PC-3 (cell line): ENCODE measurements at regions not wholly inside any gene's neighbourhood (a gene's known extent, or its start where the extent isn't known, plus 50 kb on each side); places are given as distances from the start of the nearest gene placed in this dataset.
A peak's percentile ranks its signal among the peaks of the same experiment; 100 is the strongest.

Experiments
- ATAC-seq: fragments of 200-7000 bp; cut with Tn5 transposase; 2 replicates; pipeline ENCODE4 v1.9.1; 2020; ENCODE audit warnings: mild to moderate bottlenecking, moderate library complexity
- BruUV-seq: library from RNA; stranded (reverse); fragments of 400-500 nt; replicated peaks from 2 replicates; lab custom pipeline; 2021; lab: Mats Ljungman, UMichigan
- CTCF ChIA-PET: fragments of 300-600 bp; sonication (Branson Sonifier 250); formaldehyde crosslinking; loops from one replicate; lab custom pipeline; 2022; ENCODE audit warnings: antibody characterized with exemption; lab: Charles Lee
- POLR2A ChIA-PET: fragments of 300-600 bp; sonication (Branson Sonifier 250); formaldehyde crosslinking; loops from one replicate; lab custom pipeline; 2022; ENCODE audit warnings: antibody characterized with exemption; ENCODE audit not compliant: unreplicated experiment; lab: Charles Lee
- DNase-seq: peaks from one replicate; pipeline ENCODE4 v3.0.0-alpha.2; 2015
- H2AFZ ChIP-seq: fragments of 300-600 bp; sonication (generic); 2 replicates; pipeline ENCODE4 v1.6.0; 2016; ENCODE audit warnings: antibody characterized with exemption, low read length
- H3F3A ChIP-seq: fragments of 300-600 bp; sonication (generic); one replicate; pipeline ENCODE4 v1.6.0; 2017; ENCODE audit warnings: antibody characterized with exemption, low read length, control low read depth, mild to moderate bottlenecking; ENCODE audit not compliant: unreplicated experiment
- H3K27ac ChIP-seq: fragments of 300-600 bp; sonication (generic); 2 replicates; pipeline ENCODE4 v1.5.1; 2016; ENCODE audit warnings: mild to moderate bottlenecking, low read length
- H3K27me3 ChIP-seq: fragments of 300-600 bp; sonication (generic); 2 replicates; pipeline ENCODE4 v1.6.1; 2016; ENCODE audit warnings: low read length, mixed read lengths
- H3K36me3 ChIP-seq: fragments of 300-600 bp; sonication (generic); 2 replicates; pipeline ENCODE4 v1.6.1; 2016; ENCODE audit warnings: low read depth, mixed run types, low read length, mixed read lengths
- H3K4me1 ChIP-seq: fragments of 300-600 bp; sonication (generic); 2 replicates; pipeline ENCODE4 v1.5.1; 2016; ENCODE audit warnings: low read length; ENCODE audit not compliant: insufficient read depth
- H3K4me2 ChIP-seq: fragments of 300-600 bp; sonication (generic); 2 replicates; pipeline ENCODE4 v1.6.0; 2016; ENCODE audit warnings: low read length
- H3K4me3 ChIP-seq: fragments of 300-600 bp; sonication (generic); 2 replicates; pipeline ENCODE4 v1.5.1; 2016; ENCODE audit warnings: mild to moderate bottlenecking, low read length, mixed read lengths
- H3K79me2 ChIP-seq: fragments of 300-600 bp; sonication (generic); 2 replicates; pipeline ENCODE4 v1.6.1; 2017; ENCODE audit warnings: low read length, mixed read lengths
- H3K9ac ChIP-seq: fragments of 300-600 bp; sonication (generic); 2 replicates; pipeline ENCODE4 v1.6.0; 2016; ENCODE audit warnings: mild to moderate bottlenecking, low read length
- H3K9me2 ChIP-seq: fragments of 300-600 bp; sonication (generic); replicated peaks from 2 replicates; pipeline ENCODE4 v1.6.1; 2016; ENCODE audit warnings: mixed run types, low read length, mixed read lengths
- H3K9me3 ChIP-seq: fragments of 300-600 bp; sonication (generic); 2 replicates; pipeline ENCODE4 v1.6.1; 2016; ENCODE audit warnings: low read length, mixed read lengths
- H4K20me1 ChIP-seq: fragments of 300-600 bp; sonication (generic); 2 replicates; pipeline ENCODE4 v1.6.1; 2016; ENCODE audit warnings: low read length, mixed read lengths
- EZH2 ChIP-seq: fragments of 300-600 bp; sonication (generic); IDR thresholded peaks from one replicate; pipeline ENCODE4 v1.6.1; 2017; ENCODE audit warnings: antibody characterized with exemption, mild to moderate bottlenecking, low read length; ENCODE audit not compliant: unreplicated experiment
- EZH2phosphoT487 ChIP-seq: fragments of 300-600 bp; sonication (generic); IDR thresholded peaks from 2 replicates; pipeline ENCODE4 v1.6.1; 2018; ENCODE audit warnings: mild to moderate bottlenecking, antibody characterized with exemption, low read length, borderline replicate concordance
- intact Hi-C: fragments of 100-400 bp; cut with micrococcal nuclease; formaldehyde crosslinking; loops from 2 replicates; pipeline ENCODE4 v1.9.0; 2023
- TF ChIP-seq, protein P1 (sequence below): fragments of 300-600 bp; sonication (generic); conservative IDR thresholded peaks from 2 replicates; pipeline ENCODE4 v1.5.1; 2017; ENCODE audit warnings: antibody characterized with exemption, low read depth, mild to moderate bottlenecking, low read length

GRCh38 chr15:99503411-99503810 is 62.4 kb upstream of the MEF2A start:
- no TSS peak for BruUV-seq
- H3K9ac ChIP-seq = no peak overlapping the region
- H3K36me3 ChIP-seq = no peaks in the 10 kb centered on the region
- no peaks in the 10 kb centered on the region for H3K79me2 ChIP-seq
- H3K27me3 ChIP-seq = no peaks in the 10 kb centered on the region
- H3K9me2 ChIP-seq = no peaks in the 10 kb centered on the region
- H2AFZ ChIP-seq = no peak overlapping the region
- no peak overlapping the region for H3K4me2 ChIP-seq
- no peaks in the 10 kb centered on the region for H3F3A ChIP-seq
- H4K20me1 ChIP-seq = no peaks in the 10 kb centered on the region
- ATAC-seq (no peak), DNase-seq (no peak)
- H3K4me1 ChIP-seq = peaks cover 25% of the 10 kb centered on the region
- H3K4me3 ChIP-seq = no peak overlapping the region
- H3K27ac ChIP-seq = no peak overlapping the region
- intact Hi-C loops = no loop called here
- ChIA-PET POLR2A (no interaction called here), CTCF (no interaction called here)
- TF ChIP-seq, protein P1, sequence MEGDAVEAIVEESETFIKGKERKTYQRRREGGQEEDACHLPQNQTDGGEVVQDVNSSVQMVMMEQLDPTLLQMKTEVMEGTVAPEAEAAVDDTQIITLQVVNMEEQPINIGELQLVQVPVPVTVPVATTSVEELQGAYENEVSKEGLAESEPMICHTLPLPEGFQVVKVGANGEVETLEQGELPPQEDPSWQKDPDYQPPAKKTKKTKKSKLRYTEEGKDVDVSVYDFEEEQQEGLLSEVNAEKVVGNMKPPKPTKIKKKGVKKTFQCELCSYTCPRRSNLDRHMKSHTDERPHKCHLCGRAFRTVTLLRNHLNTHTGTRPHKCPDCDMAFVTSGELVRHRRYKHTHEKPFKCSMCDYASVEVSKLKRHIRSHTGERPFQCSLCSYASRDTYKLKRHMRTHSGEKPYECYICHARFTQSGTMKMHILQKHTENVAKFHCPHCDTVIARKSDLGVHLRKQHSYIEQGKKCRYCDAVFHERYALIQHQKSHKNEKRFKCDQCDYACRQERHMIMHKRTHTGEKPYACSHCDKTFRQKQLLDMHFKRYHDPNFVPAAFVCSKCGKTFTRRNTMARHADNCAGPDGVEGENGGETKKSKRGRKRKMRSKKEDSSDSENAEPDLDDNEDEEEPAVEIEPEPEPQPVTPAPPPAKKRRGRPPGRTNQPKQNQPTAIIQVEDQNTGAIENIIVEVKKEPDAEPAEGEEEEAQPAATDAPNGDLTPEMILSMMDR = no peak
- TF ChIP-seq EZH2phosphoT487 (no peak), EZH2 (no peak)
- no peaks in the 10 kb centered on the region for H3K9me3 ChIP-seq

DNA sequence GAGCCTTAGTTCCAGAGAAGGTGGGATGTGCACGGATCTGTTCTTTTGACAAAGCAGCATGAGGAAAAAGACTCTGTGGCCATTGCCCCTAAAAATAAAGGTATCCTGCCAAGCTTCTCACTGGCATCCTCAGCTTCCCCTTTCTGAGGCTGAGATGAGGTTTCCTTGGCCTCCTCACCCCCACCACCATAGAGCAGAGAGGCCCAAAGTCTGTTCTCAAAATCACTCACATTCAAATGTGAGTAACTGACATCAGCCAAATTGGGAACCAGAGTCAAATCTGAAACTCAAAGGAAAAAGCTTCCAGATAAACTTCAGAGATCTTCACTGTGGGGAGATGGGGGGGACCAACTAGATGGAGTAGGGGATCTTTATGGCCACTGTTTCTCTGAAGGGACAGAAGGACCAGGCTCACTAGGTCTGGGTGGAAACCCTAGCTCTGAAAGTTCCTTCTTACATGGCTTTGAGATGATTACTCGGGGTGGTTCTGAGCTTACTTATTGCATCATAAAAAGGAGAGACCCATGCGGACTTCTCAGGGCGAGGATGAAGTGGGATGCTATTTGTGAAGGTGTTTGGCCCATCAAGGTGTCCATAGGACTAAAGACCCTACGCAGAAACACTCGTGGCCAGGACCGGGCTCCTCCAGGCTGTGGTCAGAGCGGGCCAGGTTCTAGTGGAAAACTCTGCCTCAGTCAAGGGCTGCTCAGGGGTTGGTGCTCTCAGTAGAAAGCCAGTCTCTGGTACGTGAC is 61.5 kb upstream of the MEF2A start:
- no peaks in the 10 kb centered on the region for H3K9me3 ChIP-seq
- H3K27ac ChIP-seq = no peak overlapping the region
- no peaks in the 10 kb centered on the region for H3K27me3 ChIP-seq
- peak overlapping the region; percentile 15; the same call in 1 of the 2 replicates for H3K4me2 ChIP-seq
- H3K36me3 ChIP-seq = no peaks in the 10 kb centered on the region
- POLR2A ChIA-PET = no interaction called here
- no peaks in the 10 kb centered on the region for H3K9me2 ChIP-seq
- BruUV-seq = no TSS peak
- 0 out of 2 replicates have a peak overlapping the region, but pooled peaks have one; percentile 38 for H2AFZ ChIP-seq
- TF ChIP-seq EZH2 (no peak), EZH2phosphoT487 (no peak)
- TF ChIP-seq, protein P1 = no peak
- no peaks in the 10 kb centered on the region for H3K79me2 ChIP-seq
- DNase-seq (no peak), ATAC-seq (no peak)
- intact Hi-C loops = no loop called here
- H3K4me3 ChIP-seq = no peak overlapping the region
- H3K9ac ChIP-seq = no peak overlapping the region
- H4K20me1 ChIP-seq = no peaks in the 10 kb centered on the region
- H3K4me1 ChIP-seq = peaks cover 32% of the 10 kb centered on the region
- CTCF ChIA-PET = interaction anchor here (0.5 kb wide), 1 partner anchor 38 kb away, joined by 6 read pairs; no protein-coding TSS in a partner anchor
- H3F3A ChIP-seq = no peaks in the 10 kb centered on the region
